Brain microvascular endothelial cell (primary cell): ENCODE measurements at regions not wholly inside any gene's neighbourhood (a gene's known extent, or its start where the extent isn't known, plus 50 kb on each side); places are given as distances from the start of the nearest gene placed in this dataset.

Experiments used
- DNase-seq: peaks from one replicate; pipeline ENCODE4 v3.0.0-alpha.2; 2020
- H3K27ac ChIP-seq: fragments of 250-450 bp; sonication (Bioruptor Pico); 2 replicates; pipeline ENCODE4 v1.5.1; 2020; ENCODE audit warnings: mild to moderate bottlenecking, moderate library complexity
- H3K27me3 ChIP-seq: fragments of 250-450 bp; sonication (Bioruptor Pico); replicated peaks from 2 replicates; pipeline ENCODE4 v1.5.1; 2020; ENCODE audit warnings: mild to moderate bottlenecking
- H3K36me3 ChIP-seq: fragments of 250-450 bp; sonication (Bioruptor Pico); replicated peaks from 2 replicates; pipeline ENCODE4 v1.5.1; 2020; ENCODE audit warnings: mild to moderate bottlenecking
- H3K4me3 ChIP-seq: 2 replicates; pipeline ENCODE4 v1.5.1; 2011; ENCODE audit warnings: low read depth, mild to moderate bottlenecking, control low read depth, low read length, moderate library complexity
- CTCF ChIP-seq: IDR thresholded peaks from 2 replicates; pipeline ENCODE4 v1.5.1; 2011; ENCODE audit warnings: low read depth, mild to moderate bottlenecking, moderate library complexity, low read length, control low read depth, inconsistent platforms; ENCODE audit errors: missing control alignments
- in situ Hi-C: cut with HindIII; loops from 2 replicates; pipeline ENCODE4 v1.10.0; 2017; ENCODE audit warnings: low sequenced_read_pairs, low pct_ligation_motif_present

- peak; percentile 21 for DNase-seq
- H3K27me3 ChIP-seq: no peaks in the 10 kb centered on the region
- no peak overlapping the region for H3K4me3 ChIP-seq
- in situ Hi-C loops: loop anchor here (25.0 kb wide), 1 partner anchor 463 kb away; the partner anchor contains the start of gene TBX3
- no peak overlapping the region for H3K27ac ChIP-seq
- no peaks in the 10 kb centered on the region for H3K36me3 ChIP-seq
- no peak for TF ChIP-seq CTCF
Observed at GRCh38 chr12:115149685-115150378, 465.9 kb upstream of the TBX3 start.

- Histone ChIP-seq H3K27me3 (no peaks in the 10 kb centered on the region), H3K36me3 (no peaks in the 10 kb centered on the region), H3K4me3 (no peak overlapping the region), H3K27ac (no peak overlapping the region)
- in situ Hi-C loops: no loop called here
- TF ChIP-seq CTCF: no peak
- no peak for DNase-seq
Observed at GRCh38 chr12:115149279-115149678, 465.3 kb upstream of the TBX3 start.

GRCh38 chr12:115147916-115148315, 463.9 kb upstream of the TBX3 start:
- in situ Hi-C loops: no loop called here
- DNase-seq: no peak
- no peak for TF ChIP-seq CTCF

GRCh38 chr12:115146453-115146852, 462.5 kb upstream of the TBX3 start:
- no peak for TF ChIP-seq CTCF
- H3K27ac ChIP-seq: no peak overlapping the region
- no peaks in the 10 kb centered on the region for H3K27me3 ChIP-seq
- no peak overlapping the region for H3K4me3 ChIP-seq
- no peaks in the 10 kb centered on the region for H3K36me3 ChIP-seq
- in situ Hi-C loops: no loop called here
- DNase-seq: no peak

More at GRCh38 chr12:115147916-115148315, 463.9 kb upstream of the TBX3 start:
- Histone ChIP-seq H3K27me3 (no peaks in the 10 kb centered on the region), H3K4me3 (no peak overlapping the region), H3K36me3 (no peaks in the 10 kb centered on the region), H3K27ac (no peak overlapping the region)

GRCh38 chr12:115144425-115144824, 460.4 kb upstream of the TBX3 start:
- no peak for TF ChIP-seq CTCF
- no peak for DNase-seq

More at GRCh38 chr12:115144425-115144824, 460.4 kb upstream of the TBX3 start:
- H3K27me3 ChIP-seq: no peaks in the 10 kb centered on the region
- in situ Hi-C loops: no loop called here
- H3K36me3 ChIP-seq: no peaks in the 10 kb centered on the region
- no peak overlapping the region for H3K4me3 ChIP-seq
- no peak overlapping the region for H3K27ac ChIP-seq
